Frontal cortex (tissue), 3 donors: ENCODE measurements at regions not wholly inside any gene's neighbourhood (a gene's known extent, or its start where the extent isn't known, plus 50 kb on each side); places are given as distances from the start of the nearest gene placed in this dataset.
A peak's percentile ranks its signal among the peaks of the same experiment; 100 is the strongest.

Experiments used
- DNase-seq, 2 donors: peaks; one replicate each; pipeline ENCODE4 v3.0.0; 2012; ENCODE audit warnings: low spot score in 2 of 2
- FAIRE-seq: peaks from 2 replicates; lab custom pipeline; 2012; peaks lifted over from hg19 to GRCh38; lab: Jason Lieb, UNC
- donor health status: control.
- donor health status: control.
- donor health status: control.

DNA sequence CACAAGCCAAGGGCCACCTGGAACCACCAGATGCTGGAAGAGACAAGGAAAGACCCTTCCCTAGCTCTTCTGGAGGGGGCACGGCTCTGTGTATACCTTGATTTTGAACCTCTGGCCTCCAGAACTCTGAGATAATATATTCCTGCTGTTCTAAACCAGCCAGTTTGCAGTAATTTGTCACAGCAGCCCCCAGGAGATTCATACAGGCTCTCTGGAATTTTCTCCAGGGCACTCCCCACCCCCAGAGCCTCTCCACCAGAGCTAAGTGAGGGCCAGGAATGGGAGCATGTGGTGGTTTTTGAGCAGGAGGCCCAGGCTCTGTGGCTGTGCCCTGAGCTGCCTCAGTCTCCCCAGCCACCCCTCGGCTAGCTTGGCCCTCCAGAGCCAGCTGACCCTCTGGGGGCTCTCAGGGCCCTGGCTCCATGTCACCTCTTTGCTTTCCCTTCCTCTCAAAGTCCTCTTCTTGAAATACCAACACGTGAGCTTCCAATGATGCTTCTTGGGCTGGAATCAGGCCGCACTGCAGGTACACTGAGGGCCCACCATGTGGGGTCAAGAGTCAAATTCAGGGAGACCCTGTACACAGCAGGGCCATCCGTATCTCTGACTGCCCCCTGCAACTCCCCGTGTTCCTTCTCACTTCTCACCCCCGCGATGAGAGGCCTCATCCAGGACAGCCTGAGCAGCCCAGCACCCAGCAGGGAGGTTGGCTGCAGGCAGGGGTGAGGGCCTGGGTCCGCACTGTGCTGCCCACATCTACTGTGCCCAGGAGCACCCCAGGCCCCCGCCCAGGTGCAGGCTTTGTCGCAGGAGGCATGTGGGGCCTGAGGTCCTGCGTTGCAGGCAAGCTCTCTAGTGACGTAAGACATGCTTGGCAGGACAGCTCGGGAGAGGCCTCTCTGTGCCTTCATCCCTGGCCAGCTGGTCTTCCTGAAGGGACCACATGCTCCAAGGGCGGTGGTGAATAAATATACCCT lies 155.5 kb downstream of the ANKRD60 start:
- DNase-seq (no peak), FAIRE-seq (no peak)

DNA sequence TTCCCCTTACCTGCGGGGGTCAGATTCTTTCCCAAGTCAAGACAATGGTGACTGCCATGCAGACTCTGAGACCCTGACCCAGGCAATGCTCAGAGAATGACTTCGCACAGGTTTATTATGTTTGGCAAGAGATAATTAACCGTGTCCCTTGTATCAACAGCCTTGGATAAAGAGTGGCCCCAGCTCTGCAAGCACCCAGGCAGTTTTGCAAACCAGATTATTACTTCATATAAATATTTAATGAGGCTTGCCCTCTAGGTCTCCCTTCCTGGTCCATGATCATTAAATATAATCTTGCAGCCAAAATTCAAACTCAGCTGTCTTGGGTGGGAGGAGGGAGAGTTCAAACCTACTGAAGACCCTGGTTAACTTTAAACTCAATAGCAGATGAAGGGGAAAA lies 156.5 kb downstream of the ANKRD60 start:
- no peak for FAIRE-seq

DNA sequence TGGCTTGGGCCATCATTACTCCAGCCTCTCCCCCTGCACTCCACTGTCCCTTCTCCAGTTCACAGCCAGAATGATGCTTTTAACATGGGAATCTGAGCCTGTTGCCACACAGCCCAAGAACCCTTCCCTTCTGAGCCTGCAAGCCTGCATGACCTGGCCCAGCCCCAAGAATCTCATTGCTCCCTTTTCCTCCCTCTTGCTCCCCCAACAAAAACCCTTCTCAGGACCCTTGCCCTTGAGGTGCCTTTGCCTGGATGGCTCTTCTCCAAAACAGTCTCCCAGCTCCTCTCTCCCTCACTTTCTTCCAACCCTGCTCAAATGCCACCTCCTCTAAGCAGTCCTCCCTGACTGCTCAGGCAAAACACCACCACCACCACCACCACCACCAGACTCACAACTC lies 157.2 kb downstream of the ANKRD60 start:
- DNase-seq = no peak
- no peak for FAIRE-seq

More for the DNA sequence above, 156.5 kb downstream of the ANKRD60 start:
- no peak for DNase-seq

DNA sequence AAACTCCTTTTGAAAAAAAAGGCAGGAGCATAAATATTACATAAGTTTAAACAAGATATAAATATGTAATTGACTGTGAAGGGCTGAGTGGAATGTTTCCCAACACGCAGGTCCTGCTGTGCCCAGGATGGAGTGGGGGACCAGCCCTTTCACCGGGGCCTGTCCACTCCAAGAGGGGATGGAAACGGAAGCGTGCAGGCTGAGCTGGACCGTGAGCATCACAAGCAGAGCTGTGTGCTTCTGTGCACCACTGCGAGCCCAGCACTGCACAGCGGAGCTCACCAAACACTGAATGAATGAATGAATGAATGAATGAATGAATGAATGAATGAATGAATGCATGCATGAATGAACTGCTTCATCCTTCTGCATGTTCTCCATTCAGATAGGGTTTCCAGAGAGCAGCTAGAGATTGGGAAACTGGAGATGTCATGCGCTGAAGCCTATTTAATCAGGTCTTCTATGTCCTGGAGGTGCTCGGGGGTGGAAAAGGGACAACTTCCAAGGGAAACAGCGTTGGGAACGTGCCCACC lies 157.7 kb downstream of the ANKRD60 start:
- DNase-seq (no peak), FAIRE-seq (no peak)

DNA sequence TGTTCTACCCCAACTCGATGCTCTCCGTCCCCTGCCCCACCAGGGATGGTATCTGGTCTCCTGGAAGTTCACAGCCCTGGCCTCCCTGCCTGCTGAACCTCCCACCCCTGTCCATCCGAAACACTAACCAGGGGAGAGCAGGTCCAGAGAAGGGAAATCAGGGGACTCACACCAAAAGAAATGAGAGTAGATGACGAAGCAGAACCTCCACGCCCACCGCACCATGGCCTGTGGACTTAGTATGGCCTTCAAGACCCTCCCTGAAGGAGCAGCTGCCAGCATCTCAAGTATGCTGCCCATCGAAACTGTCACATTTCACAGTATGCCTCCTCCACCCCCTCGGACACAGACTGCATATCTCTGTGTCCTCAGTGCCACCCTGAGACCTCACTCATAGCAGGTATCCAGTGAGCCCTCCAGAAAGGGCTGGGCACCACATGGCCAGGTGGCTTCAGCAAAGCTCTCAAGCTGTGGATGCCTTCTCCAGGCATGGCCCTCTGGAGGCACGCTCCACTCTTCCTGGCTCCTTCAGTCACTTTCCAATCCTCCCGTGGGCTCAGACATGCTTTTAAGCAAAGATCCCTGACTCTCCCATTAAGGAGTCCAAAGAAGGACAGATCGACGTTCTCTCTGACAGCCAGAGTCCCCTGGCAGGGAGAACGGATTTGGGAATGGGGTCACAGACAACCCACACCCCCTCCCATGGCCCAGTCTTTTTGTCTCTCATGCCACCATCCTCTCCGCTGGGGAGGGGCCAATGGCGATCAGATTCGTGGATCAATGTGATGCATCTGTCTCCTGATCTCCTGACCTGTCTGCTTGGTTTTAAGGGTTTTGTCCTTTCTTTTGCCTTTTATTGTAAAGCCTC lies 158.4 kb downstream of the ANKRD60 start:
- no peak for DNase-seq
- no peak for FAIRE-seq

DNA sequence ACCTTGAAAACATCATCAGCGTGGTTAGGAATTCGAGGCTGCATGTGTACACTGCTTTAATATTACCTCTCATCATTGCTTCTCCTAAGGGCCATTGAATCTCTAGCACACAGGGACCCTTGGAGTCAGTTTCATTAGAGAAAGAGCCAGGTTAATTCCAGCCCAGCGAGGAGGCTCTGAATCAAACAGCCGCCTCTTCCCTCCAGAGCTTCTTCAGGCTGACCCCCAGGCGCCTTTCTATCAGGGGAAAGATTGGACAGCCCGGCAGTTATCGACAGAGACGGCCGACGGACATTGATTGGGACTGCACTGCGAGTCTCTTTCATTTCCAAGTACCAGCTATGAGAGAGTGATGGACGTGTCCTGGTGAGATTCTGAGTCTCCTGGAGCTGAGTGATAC lies 159.2 kb downstream of the ANKRD60 start:
- no peak for FAIRE-seq

DNA sequence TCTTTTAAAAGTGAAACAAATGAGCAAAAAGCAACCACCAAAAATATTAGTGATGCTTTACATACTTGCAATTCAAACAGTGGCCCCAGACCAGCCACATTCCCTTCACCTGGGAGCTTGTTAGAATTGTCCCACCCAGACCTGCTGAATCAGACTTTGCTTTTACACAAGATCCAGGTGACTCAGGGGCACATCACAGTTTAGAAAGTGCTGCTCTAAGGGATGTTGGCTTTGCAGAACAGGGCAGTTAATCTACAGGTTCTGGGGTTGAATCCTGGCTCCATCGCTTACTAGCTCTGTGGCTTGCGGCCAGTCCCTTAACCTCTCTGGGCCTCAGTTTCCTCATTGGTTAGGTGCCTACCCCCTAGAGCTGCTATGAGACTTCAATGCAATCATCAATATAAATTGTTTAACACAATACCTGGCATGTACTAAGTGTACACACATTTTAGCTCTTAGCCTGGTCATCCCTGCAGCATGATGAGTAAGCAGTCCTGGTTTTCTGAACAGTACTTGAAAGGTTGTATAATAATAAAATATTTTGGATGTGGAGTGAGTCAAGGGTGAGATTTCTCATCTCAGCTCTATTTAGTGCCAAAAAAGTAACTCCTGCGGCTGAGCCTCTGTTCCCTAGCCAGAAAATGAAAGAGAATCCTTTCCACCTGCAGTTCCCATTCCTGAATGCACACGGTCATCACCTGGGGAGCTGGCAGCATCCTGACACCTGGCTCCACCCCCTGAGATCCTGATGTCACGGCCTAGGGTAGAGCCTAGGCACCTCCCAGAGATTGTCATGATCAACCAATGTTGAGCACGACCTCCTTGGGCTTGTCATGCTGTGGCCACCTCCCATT lies 162.7 kb downstream of the ANKRD60 start:
- FAIRE-seq (no peak), DNase-seq (no peak)

More for the DNA sequence above, 159.2 kb downstream of the ANKRD60 start:
- DNase-seq = no peak

DNA sequence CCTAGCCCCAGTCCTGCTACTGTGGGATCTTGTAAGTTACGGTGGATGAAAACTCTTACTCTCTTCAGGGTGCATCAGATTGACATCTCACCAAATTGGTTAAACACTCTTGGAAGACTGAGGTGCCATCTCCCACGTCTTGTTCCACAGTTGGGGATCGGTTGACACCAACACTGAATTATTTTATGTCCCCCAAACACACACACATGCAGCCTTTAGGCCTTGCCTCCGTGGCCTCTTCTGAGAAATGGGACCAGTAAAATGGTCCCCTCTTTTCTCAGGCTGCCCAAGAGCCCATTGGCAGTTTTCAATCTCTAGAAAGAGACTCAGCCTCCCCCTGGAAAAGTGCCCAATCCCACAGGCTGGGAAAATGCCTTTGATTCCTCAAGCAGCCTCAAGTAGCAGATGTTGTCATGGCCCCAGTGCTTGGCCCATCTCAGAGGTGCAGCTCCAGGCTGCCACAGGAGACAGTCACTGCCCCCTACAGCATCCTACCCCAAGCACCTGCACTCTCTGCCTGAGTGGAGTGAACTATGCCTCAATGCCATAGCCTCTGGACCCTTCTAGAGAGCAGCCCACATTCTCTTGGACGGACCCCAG lies 163.9 kb downstream of the ANKRD60 start:
- FAIRE-seq (no peak), DNase-seq (no peak)

DNA sequence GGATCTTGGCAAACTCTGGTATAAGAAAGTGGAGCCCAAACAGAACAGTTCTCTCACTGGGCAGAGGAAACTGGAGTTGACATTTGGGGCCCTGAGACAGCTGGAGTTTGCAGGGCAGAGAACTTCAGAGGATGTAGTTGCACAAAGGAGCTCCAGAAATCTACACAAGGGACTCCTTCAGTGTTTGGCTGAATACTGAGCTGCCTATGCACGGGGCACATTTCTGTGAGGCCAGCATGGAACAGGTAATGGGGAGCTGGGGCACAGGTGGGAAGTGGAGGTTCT lies 169.3 kb downstream of the ANKRD60 start:
- FAIRE-seq = no peak
- DNase-seq = no peak

DNA sequence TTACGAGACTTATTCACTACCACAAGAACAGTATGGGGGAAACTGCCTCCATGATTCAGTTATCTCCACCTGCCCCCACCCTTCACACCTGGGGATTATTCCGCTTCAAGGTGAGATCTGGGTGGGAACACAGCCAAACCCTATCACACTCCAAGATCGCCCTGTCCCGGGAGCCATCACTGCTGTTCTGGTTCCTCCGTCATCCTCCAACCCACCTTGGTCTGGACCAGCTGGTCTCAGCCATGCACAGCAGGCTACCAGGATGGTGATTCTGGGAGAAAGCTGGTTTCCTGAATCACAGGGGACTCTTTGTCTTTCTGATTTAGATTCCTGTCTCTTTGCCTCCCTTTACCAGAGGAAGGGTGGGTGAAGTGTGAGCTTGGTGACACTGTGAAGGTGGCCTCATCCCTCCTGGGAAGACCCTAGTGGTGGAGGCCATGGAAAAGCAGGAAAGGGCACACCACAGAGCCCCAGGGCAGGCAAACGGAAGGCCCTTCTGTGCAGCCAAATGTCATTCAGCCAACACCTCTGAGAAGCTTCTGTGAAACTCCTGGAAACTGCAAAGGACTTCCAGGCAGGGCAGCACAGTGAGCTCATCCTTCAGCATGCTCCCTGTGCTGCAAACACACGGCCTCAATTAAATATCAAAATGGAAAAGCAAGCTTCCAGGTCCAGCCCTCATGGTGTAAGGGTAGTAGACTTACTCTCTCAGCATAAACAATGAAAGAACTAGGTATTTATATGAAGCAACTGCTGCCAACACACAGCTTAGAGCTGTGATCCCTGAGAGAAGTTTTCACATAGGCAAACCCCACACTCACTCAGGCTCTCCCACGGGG lies 169.8 kb downstream of the ANKRD60 start:
- FAIRE-seq (no peak), DNase-seq (no peak)

DNA sequence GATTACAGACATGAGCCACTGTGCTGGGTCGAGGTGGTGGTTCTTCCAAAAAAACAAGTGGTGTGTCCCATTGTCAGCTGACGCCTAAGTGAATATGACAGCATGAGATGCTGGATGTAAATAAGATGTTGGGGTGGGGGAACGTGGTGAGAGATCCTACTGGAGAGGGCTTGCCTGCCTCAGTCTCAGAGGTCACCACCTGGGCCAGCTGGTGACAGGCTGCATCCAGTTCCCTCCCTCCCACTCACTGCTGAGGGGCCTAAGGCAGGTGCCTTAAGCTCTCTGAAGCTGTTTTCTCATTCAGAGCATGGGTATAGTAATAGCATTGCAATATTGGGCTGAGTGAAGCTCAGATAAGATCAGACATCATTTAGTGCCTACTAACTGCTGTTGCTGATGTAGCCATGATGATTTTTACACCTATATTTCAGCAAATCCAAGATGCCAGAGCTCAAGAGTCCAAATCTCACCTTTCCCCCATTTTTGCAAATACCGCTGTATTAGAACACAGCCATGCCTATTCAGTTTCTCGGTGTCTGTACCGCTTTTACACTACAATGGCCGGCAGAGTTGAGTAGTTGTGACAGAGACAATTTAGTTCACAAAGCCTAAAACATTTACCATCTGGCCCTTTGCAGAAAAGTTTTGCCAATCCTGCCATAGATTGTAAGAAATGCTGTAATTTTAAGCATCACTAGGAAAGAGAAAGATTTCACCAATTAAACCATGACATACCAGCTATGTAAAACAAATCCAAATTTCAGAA lies 171.3 kb downstream of the ANKRD60 start:
- no peak for FAIRE-seq
- no peak for DNase-seq

DNA sequence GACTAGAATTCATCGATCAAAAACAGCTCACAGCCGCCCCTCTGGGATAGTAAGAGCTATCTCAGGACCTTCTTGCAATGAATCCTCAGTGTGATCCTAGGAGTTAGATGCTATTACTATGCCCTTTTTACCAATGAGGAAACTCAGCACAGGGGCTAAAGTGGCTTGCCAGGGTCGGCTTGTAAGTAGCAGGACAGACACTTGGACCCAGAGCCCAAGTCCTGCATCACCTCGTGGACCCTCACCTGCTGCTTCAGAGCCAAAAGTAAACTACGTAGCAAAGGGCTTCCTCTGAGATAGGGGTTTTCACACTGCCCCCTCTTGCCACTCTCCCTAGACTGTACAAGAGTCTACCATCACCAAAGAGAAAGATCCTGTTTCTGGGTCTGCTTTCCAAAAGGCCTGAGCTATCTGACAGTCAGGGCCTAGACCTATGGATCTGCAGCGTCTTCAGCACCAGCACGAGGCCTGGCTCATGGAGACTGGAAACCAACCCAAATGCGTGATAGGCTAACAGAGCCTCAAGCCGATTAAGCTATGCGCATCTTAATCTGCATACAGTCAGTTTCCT lies 172.3 kb downstream of the ANKRD60 start:
- DNase-seq = no peak
- FAIRE-seq = no peak

DNA sequence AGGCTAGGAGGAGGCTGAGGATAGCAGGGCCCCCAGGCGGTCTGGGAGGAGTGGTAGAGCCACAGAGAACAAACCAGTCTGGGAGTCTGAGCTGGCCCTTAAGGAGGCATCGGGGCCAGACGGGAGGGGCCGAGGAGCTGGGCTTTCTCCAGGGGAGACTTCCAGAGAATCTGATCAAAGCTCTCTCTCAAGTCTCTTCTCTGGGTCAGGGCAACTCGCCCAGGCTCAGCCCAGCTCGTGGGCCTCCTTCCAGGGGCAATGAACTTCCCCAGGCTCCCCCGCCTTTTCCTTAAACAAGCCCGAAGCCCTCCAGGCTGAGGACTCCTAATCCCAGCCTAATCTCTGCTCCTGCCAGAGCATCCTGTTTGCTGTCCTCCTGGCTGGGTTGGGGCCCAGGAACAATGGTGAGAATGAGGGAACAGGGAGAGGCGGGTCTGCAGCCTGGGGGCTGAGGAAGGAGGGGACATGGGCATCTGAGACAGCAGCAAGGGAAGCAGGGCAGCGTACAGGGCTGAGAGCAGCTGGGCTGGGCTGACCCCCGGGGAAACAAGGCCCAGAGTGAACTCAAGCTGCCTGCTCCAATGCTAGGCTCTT lies 173.6 kb downstream of the ANKRD60 start:
- no peak for FAIRE-seq
- peak in 1 of 2 donors; percentile 30 for DNase-seq

DNA sequence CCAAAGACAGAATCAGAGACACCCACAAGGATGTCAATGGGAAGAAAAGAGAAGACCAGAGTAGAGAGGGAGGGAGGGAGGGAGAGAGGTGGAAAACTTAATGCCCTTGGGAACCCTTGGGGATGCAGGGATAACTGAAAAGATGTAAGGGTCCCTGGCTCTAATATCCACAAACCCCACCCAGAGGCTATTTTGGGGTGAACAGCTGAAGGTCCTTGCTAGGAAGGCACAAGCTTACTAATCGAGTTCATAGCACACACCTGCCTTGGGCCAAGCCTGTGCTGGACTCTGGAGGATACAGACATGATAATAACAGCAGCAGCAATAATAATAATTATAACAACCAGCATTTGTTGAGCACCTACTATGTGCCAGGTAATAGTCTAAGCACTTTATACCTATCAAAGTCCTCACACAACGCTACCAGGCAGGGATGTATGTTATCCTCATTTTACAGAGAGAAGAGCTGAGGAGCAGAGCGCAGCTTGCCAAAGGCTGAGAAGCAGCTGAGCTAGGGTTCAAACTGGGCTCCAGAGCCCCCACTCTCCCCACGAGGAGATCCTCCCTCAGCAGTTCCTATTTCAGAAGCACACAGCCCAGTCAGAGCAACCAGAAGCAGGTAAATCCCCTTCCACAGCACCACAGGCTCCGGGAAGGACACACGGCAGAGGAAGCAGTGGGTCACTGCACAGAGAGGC lies 174.2 kb downstream of the ANKRD60 start:
- FAIRE-seq (no peak), DNase-seq (no peak)

DNA sequence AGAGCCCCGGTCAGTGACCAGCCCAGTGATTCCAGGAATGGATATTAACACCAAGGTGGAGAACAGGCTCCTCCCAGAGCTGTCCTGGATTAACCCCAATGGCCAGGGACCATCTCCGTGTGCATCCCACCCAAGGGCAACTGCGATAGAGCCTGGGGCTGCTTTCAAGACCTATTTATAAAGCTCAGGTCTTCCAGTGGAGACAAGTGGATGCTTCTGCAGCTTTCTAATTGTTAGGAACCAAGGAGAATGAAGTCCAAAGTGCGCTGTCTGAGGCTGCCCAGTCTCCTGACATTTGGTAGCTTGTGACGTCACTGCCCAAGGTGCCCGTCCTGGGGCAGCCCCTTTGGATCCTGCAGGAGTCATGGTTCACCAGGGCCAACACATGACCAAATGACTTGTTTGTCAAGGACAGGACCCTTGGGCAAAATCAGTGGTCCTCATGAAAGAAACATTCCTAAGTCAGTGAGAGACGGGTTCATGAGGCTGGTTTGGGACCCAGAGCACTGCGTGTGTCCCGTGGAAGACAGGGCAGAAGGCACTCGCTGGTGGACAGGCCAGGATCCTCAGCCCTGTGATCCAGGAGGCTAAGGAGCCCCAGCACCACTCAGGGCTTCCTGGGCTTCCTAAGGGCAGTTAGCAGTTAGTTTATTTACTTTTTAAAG lies 174.9 kb downstream of the ANKRD60 start:
- FAIRE-seq (no peak), DNase-seq (no peak)

DNA sequence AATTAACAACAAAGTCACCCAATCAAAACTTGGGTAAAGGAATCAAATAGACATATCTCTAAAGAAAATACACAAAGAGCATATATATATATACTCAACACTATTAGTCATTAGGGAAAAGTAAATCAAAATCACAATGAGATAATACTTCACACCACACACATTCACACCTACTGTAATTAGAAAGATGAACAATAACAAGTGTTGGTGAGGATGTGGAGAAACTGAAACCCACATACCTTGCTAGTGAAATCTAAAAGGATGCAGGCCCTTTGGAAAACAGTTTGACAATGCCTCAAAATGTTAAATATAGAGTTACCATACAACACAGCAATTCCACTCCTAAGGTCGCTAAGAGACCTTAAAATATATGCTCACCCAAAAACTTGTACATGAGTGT lies 177.1 kb downstream of the ANKRD60 start:
- no peak for DNase-seq
- FAIRE-seq = no peak
